Stimulated activated CD4-positive, alpha-beta T cell treated with anti-CD3 and anti-CD28 coated beads, Interleukin-1b, Interleukin-23, amount 100 ng/mL, for 24 hours (primary cell): ENCODE measurements at regions not wholly inside any gene's neighbourhood (a gene's known extent, or its start where the extent isn't known, plus 50 kb on each side); places are given as distances from the start of the nearest gene placed in this dataset.
A peak's percentile ranks its signal among the peaks of the same experiment; 100 is the strongest.

Source experiments
- DNase-seq, 4 experiments: peaks; one replicate each; pipeline ENCODE4 v3.0.0-alpha.2; 2020; ENCODE audit warnings: low read depth in 4 of 4, low spot score in 1 of 4

DNA sequence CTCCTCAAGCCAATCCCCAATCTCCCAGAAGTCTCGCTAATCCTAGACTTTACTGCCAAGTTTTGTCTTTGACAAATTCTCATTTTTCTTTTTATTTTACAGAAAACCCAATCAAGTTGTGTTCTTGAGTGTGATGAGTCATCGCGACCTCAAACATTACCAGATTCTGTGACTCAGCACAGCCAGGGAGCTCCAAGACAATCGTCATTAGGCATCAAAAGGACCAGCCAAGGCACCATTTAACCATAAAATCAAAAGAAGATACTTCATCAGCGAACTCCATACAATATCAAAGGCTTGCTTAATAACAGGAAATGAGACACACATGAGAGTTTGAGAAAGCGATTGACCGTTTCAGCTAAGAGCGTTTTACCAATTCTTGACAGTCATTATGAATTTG lies 146.2 kb upstream of the AGAP1 start:
- DNase-seq: no peak

DNA sequence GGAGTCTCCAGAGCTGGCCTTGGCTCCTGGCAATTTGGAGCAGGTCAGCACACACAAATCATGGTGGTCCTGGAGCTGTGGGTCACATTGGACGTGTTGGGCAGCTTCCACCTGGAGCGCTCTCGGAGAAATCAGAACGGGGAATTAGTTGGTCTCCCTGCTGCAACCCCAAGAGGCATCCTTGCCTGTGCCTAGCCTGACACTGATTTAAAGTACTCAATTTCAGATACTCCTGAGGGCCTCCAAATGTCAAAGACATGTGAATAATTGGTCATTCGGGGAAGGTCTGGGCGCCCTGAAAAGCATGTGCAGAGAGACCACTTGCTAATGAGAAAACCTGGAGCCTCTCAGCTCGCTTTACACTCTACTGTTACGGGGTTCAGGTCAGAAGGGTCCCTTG lies 145.5 kb upstream of the AGAP1 start:
- no peak for DNase-seq

DNA sequence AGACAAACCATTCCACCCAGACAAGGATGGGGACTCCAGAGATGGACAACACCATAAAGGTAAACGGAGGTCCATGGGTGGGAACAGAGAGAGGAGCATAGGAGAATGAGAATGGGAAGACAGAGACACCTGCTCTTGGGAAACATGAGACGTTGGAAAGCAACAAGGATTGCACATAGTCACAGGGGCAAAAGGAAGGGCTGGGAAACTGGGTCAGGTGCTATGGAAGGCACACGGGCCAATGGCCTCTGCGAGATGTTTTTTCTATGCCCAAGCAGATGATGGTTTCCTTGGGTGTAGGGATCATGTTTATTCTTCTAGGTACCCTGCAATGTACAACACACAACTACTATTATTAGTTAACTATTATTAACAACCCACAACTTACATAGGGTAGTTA lies 143.6 kb upstream of the AGAP1 start:
- no peak for DNase-seq

DNA sequence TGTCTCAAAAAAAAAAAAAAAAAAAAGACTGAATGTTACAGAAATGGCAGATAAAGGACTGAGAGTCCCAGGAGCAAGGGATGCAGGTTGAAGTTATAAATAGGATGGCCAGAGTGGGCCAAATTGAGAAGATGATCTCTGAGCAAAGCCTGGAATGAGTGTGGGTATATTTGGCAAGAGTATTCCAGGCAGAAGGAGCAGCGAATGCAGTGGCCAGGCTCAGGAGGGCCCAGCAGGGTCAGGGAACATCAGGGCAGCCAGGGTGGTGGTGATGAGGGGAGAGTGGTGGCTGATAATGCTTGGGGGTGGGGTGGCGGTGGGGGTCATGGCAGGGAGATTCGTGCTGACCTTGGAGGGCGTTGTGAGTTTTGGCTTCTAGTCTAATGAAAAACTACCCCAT lies 141.3 kb upstream of the AGAP1 start:
- no peak for DNase-seq

DNA sequence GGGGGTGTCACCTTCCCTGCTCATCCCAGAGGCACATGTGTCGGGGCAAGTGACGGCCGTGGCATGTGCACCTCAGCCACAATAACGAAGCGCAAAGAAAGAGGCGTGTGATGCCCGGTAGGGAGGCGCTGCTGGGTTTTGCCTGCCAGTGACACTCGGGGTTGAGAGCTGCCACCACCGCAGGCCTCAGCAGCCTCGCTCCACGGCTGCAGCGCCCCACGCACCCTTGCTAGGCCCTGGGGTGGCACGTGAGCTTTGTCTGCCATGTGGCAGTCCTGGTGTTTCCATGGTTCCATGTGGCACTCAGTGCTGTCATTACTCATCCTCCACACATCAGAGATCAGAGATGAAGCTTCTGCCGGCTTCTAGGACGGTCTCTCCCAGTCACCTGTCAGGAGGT lies 136.0 kb upstream of the AGAP1 start:
- no peak for DNase-seq

DNA sequence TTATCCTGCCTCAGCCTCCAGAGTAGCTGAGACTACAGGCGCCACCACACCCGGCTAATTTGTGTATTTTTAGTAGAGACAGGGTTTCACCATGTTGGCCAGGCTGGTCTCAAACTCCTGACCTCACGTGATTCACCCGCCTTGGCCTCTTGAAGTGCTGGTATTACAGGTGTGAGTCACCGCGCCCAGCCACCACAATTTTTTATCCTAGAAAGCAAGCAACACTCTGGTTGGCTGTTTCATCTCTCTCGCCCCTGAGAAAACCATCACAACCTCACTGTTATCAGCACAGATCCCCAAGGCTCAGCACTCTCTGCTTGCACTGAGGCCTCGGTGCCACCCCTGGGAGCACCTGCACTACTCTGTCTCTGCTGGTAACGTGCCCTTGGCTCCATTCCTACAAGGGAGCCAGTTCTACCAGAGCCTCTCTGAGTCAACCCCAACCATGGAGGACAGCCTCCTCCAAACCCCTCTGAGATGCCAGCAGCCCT lies 134.8 kb upstream of the AGAP1 start:
- DNase-seq: no peak

DNA sequence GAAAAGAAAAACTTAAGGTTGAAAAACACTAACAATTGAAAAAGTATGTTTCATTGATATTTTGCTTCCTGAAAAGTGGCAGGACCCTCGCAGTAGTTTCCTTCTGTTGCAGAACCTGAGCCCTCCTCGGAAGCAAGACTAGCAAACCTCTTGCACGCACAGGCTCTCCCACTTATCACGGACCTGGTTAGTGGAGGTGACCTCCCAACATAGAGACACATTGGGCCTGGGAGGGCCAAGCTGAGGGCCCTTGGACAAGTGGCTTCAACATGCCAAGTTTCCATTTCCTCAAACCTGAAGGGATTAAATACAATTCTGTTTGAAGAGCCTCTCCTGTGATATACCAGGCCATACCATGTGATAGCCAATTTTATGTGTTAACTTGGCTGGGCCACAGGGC lies 133.4 kb upstream of the AGAP1 start:
- no peak for DNase-seq

DNA sequence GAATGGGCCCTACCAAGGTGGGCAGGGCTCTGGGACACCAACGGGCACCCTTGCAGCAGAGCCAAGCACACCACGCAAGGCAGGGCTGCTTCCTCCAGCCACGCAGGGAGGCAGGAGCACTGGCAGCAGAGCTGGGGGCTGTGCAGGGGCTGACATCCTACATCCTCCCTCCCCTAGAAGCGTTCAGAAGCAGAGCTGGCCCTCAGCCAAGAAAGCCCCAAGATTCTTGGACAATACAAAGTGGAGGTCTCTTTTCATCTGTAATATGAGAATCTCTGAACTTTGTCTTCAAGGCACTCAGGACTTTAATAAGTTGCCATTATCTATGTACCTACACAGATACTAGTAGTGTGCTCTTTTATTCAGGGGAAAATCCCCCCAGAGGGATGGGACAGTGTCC lies 128.1 kb upstream of the AGAP1 start:
- no peak for DNase-seq

DNA sequence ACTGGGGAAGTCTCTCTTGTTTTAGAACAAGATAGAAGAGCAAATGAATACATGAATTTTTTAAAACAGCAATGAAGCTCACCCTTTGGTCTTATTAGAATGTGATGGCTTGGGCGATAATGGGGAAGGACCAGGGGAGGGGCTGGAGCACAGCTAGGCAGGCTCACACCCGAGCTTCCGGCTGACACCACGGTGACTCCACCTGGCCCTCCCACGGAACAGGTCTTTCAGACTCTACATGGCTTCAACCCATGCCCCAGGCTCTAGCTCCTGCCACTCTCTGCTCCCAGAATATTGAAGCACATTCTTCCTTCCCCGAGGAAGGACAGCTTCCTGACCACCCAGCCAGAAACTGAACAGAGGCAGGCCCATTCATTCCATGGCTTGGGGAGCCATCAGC lies 127.5 kb upstream of the AGAP1 start:
- no peak for DNase-seq

DNA sequence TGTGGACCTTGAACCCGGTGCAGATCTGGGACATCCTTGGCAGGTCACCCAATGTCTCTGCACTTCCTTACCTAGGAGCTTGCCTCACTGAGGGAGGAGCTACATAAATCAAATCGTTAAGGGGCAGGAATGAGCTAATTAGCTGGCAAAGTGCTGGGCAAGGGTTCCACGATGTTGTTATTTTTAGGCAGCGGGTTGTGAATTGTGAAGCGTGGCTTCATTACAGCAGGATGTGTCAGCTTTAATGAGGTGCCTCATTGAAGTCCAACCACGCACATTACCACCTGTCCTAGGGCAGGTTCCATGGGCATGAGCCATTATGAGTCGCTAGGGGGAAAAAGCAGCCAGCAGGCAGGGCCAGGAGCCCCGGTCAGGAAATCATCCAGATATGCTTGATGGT lies 127.0 kb upstream of the AGAP1 start:
- DNase-seq: no peak

DNA sequence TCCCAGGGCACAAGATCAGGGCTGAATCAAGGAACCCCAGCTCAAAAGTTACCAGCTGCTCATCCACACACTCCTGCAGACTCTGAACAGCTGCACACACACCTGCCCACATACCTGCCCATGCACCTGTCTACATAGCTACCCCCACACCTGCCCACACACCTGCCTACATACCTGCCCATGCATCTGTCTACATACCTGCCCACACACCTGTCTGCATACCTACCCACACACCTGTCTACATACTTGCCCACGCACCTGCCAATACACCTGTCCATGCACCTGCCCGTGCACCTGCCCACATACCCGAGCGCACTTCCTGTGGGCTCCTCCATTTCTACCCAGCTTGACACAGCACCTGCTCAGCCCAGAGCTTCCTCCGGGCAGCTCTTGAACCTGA lies 122.8 kb upstream of the AGAP1 start:
- no peak for DNase-seq

DNA sequence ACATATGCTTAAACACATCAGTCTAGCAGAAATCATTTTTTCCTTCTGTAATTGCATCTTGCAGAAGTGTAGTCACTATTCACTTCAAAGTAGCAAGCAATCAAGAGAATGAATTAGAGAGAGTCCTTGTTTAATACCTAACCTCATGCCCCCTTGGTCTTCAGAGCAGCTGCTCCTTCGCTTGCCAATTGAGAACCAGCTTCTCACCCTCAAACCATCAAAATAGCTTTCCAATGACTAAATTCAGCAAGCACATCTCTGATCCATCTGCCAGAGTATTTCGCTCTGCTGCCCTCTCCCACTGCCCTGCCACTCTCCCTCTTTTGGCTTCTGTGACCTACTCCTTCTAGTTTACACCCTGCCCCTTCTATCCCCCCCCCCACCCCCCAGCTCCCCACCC lies 120.7 kb upstream of the AGAP1 start:
- no peak for DNase-seq

DNA sequence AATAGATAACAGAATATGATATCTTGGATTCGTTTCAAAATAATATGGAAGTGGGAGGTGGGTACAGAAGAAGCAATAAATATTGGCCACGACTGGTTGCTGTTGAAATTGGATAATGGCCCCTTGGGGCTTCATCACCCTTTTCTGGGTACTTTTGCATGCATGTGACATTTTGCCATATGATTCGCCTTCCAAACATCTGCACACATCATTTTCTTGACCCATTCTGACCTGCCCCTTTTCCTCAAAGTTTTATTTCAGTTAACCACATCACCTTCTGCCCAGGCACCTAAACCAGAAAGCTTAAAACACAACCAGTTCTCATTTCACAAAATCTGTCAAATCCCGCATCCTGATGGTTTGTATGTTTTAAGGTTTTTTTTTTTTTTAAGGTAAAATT lies 116.7 kb upstream of the AGAP1 start:
- no peak for DNase-seq

DNA sequence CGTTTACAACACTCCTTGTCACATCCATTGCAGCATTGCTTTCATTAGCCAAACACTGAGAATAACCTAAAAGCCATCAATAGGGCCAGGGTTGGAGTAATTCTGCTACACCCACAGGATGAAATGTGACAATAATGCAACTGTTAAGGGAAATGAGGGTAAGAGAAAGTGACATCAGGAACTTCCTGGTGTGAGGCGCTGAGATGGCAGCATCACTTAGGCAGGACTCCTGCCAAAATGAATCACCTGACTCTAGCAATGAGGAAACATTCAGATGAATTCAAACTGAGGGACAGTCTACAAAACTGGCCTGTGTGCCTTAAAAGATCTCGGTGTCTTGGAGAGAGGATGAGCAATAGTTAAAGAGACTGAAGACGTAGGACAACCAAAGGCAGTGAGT lies 115.6 kb upstream of the AGAP1 start:
- DNase-seq: no peak

DNA sequence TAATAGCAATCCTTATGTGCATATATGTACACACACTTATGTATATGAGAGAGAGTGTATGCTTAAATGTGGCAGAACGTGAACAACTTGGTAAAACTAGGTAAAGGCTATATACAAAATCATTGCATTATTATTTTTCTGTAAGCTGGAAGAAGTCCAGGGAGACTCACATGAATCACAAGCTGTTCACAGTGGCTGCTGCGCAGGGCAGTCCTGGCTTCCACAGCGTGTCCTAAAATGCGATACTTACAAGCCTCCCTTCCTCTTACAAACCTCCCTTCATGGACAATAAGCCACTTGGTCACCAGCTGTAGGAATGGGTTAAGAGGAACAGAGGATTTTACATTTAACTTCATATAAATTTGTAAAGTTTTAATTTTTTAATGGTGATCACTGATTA lies 114.9 kb upstream of the AGAP1 start:
- no peak for DNase-seq

DNA sequence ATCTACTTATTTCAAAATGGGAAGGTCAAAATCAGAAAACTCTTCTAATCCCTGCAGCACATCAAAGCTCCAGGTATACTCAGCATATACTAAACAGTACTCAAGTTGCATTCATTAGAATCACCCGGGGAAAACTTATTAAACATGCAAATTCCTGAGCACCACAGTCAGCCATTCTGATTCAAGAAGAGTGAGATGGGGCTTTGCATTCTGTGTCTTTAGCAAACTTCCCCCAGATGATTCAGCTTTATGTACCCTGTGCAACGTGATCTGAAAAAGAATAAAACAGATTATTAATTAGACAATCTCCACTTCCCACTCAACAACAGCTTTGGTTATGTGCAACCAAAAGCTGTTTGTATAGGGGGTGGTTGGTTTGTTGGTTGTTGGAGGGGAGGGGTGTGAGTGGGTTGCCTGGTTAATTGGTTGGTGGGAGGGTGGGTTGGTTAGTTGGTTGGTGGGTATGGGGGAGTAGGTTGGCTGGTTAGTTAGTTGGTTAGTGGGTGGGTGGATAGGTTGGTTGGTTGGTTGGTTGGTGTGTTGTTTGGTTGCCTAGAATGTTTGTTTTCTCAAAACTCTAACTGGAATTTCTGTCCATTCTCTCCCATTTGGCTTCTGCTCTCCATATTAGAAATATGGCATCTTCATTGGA lies 112.5 kb upstream of the AGAP1 start:
- no peak for DNase-seq

DNA sequence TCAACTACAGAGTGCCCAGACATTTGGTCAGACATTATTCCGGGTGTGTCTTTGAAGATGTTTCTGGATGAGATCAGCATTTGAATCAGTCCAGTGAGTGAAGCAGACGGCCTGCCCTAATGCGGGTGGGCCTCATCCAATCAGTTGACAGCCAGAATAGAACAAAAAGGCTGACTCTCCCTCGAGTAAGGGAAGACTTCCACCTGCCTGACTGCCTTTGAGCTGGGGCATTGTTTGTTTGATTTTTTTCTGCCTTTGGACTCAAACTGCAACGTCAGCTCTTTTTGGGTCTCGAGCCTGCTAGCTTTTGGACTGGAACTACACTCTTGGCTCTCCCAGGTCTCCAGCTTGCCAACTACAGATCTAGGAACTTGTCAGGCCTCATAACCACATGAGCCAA lies 111.7 kb upstream of the AGAP1 start:
- DNase-seq: no peak

DNA sequence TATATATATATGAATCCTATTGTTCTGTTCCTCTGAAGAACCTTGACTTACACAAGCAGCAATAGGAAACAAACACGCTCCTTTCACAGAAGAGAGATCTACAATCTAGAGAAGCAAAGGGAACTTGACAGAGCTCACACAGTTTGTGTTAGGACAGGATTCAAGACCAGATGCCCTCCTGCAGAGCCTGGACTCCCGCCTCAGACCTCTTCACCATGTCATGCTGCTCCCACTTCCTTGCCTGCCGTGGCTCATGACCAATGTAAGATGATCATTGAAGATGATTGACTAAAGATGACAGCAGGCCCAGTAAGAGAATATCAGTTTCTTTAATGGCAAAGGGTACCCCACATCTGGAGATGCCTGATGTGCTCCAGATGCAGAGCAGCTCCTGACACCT lies 111.2 kb upstream of the AGAP1 start:
- DNase-seq: no peak

DNA sequence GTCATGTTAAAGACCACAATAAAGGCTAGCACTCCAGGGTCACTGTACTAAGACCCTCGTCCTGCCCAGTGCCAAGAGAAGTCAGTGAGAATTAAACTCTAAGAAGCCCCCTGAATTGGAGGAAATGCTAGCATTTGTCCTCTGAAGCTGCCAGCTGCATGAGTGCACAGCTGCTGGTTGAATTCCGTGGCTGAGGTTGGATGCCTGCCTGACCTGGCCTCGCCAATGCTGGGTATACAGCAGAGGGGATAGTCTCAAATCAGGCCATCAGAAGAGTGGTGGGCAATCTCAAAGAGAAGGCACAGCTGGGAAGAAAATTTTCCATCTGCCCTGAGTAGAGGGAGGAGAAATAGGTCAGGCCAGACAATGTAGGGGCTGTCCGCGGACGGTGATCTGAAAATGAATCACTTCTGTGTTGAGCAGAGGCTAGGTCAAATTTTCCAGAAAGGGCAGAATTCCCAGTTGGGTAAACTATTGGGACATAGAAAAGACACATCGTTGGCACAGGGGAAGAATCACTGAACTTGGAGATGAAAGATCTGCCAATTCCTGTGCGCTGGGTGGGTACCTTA lies 110.5 kb upstream of the AGAP1 start:
- no peak for DNase-seq

DNA sequence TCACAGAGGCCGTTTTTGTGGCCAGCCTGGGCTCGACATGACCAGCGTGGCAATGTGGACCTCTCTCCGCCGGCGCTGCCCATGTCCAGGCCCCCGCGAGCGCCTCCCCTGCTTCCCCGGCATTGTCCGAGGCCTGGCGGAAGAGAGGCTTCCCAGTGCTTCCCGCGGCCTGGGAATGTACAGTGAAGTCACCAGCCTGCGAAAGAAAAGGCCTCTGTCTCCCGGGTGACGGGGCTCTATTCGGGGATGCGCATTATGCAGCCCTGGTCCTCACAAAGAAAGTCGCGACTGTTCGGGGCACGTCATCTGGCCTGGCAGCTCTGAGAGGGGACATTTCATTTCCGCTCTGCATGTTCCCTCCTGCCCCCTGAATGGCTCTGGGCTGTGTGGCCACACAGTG lies 109.2 kb upstream of the AGAP1 start:
- no peak for DNase-seq

DNA sequence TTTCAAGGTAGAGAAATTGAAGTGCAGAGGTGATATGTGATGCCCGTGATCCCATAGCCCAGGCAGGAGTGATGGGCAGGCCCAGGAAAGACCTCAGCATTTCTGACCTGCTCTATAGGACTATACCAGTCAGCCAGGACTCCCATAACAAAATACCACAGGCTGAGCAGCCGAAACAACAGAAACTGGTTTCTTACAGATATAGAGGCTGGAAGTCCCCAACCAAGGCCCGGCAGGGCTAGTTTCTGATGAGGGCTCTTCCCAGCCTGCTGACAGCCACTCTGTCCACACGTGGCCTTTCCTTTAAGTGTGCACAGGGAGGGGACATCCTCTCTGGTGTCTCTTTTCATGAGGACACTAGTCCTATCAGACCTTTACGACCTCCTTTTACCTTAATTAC lies 104.2 kb upstream of the AGAP1 start:
- no peak for DNase-seq

DNA sequence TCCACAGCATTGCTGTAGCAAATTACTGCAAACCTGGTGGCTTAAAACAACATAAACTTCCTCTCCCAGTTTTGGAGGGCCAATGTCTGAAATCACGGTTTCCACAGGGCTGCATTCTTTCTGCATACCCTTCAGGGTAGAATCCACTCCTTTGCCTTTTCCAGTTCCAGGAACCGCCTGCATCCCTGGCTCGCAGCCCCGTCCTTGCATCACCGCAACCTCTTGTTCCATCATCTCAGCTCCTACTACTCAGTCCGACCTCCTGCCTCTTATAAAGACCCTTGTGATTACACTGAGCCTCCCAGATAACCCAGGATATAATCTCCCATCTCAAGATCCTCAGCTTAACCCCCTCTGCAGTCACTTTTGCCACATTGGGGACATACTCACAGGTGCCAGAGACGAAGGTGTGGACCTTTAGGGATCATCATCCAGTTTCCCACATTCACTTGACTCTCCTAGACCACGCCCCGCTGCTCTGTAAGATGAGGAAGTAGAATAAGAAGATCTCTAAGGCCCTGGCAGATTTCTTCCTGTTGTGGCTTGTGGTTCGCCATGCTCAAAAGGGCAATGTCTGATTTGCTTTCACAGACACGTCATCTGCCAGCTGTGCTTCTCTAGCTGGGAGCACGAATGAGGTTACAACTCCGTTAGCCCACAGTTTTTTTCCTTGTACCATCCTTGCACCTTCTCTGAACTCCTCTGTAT lies 103.6 kb upstream of the AGAP1 start:
- DNase-seq: peak in 2 of 4 experiments; percentile 6 to 30

DNA sequence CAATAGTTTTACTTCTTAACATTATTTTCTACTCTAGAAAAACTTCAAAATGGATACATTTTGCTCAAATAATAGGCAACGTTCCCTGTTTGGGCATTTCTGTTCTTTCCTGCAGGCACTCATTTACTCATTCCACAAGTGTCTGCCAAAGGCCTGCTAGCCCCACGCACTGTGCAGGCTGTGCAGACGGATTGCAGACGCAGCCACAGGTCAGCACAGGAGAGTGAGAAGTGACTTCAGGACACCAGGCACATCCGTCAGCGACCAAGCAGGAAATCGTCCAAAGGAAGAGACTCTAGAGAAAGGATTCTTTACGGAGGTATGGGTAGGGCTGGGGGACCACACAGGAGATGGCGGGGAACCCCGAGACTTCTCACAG lies 103.0 kb upstream of the AGAP1 start:
- no peak for DNase-seq
